ENCODE measurements at regions not wholly inside any gene's neighbourhood (a gene's known extent, or its start where the extent isn't known, plus 50 kb on each side); places are given as distances from the start of the nearest gene placed in this dataset.

- no peak for DNase-seq
- Histone ChIP-seq H3K36me3 (ENCODE audit: insufficient read depth, low read length) (no peaks in the 10 kb centered on the region), H3K27me3 (ENCODE audit: low read length) (no peaks in the 10 kb centered on the region), H3K9me2 (replicated peaks; ENCODE audit: insufficient read depth, low read length) (no peaks in the 10 kb centered on the region), H3K27ac (ENCODE audit: low read length) (no peak overlapping the region), H3K4me1 (ENCODE audit: low read length) (no peaks in the 10 kb centered on the region), H3K9me3 (ENCODE audit: low read length) (peaks cover 32% of the 10 kb centered on the region), H2AFZ (ENCODE audit: low read length) (no peak overlapping the region), H4K20me1 (ENCODE audit: insufficient read depth, low read depth, low read length) (no peaks in the 10 kb centered on the region), H3K4me3 (ENCODE audit: low read length) (no peak overlapping the region), H3K79me2 (ENCODE audit: low read length) (no peaks in the 10 kb centered on the region), H3K9ac (ENCODE audit: low read length) (no peak overlapping the region), H3K4me2 (ENCODE audit: low read depth, low read length, poor library complexity, severe bottlenecking) (no peak overlapping the region)
Measured at GRCh38 chr9:82108474-82108873, 119.9 kb downstream of the SPATA31D1 start.

- Histone ChIP-seq H3K4me1 (ENCODE audit: low read length) (no peaks in the 10 kb centered on the region), H3K36me3 (ENCODE audit: insufficient read depth, low read length) (no peaks in the 10 kb centered on the region), H3K79me2 (ENCODE audit: low read length) (no peaks in the 10 kb centered on the region), H3K9me3 (ENCODE audit: low read length) (peaks cover 30% of the 10 kb centered on the region), H3K4me2 (ENCODE audit: low read depth, low read length, poor library complexity, severe bottlenecking) (no peak overlapping the region), H3K4me3 (ENCODE audit: low read length) (no peak overlapping the region), H3K27me3 (ENCODE audit: low read length) (no peaks in the 10 kb centered on the region), H3K27ac (ENCODE audit: low read length) (no peak overlapping the region), H3K9me2 (replicated peaks; ENCODE audit: insufficient read depth, low read length) (no peaks in the 10 kb centered on the region), H4K20me1 (ENCODE audit: insufficient read depth, low read depth, low read length) (no peaks in the 10 kb centered on the region), H2AFZ (ENCODE audit: low read length) (no peak overlapping the region), H3K9ac (ENCODE audit: low read length) (no peak overlapping the region)
- DNase-seq = no peak
Measured at GRCh38 chr9:82108941-82109340, 120.4 kb downstream of the SPATA31D1 start.

- H3K27me3 ChIP-seq (ENCODE audit: low read length) = no peaks in the 10 kb centered on the region
- no peak overlapping the region for H3K4me3 ChIP-seq (ENCODE audit: low read length)
- H3K36me3 ChIP-seq (ENCODE audit: insufficient read depth, low read length) = no peaks in the 10 kb centered on the region
Measured at GRCh38 chr9:82109626-82110025, 121.1 kb downstream of the SPATA31D1 start.

GRCh38 chr9:82110881-82111280 lies 122.3 kb downstream of the SPATA31D1 start:
- H4K20me1 ChIP-seq (ENCODE audit: insufficient read depth, low read depth, low read length) = no peaks in the 10 kb centered on the region
- no peaks in the 10 kb centered on the region for H3K9me2 ChIP-seq (replicated peaks; ENCODE audit: insufficient read depth, low read length)
- H3K4me2 ChIP-seq (ENCODE audit: low read depth, low read length, poor library complexity, severe bottlenecking) = no peak overlapping the region
- no peak overlapping the region for H3K9ac ChIP-seq (ENCODE audit: low read length)
- H3K79me2 ChIP-seq (ENCODE audit: low read length) = no peaks in the 10 kb centered on the region
- no peak overlapping the region for H3K27ac ChIP-seq (ENCODE audit: low read length)
- no peaks in the 10 kb centered on the region for H3K4me1 ChIP-seq (ENCODE audit: low read length)
- H3K36me3 ChIP-seq (ENCODE audit: insufficient read depth, low read length) = no peaks in the 10 kb centered on the region
- no peak overlapping the region for H2AFZ ChIP-seq (ENCODE audit: low read length)
- H3K27me3 ChIP-seq (ENCODE audit: low read length) = no peaks in the 10 kb centered on the region
- DNase-seq = no peak
- H3K4me3 ChIP-seq (ENCODE audit: low read length) = no peak overlapping the region
- peaks cover 28% of the 10 kb centered on the region for H3K9me3 ChIP-seq (ENCODE audit: low read length)

More at GRCh38 chr9:82109626-82110025, 121.1 kb downstream of the SPATA31D1 start:
- no peak overlapping the region for H3K9ac ChIP-seq (ENCODE audit: low read length)
- DNase-seq = no peak
- no peaks in the 10 kb centered on the region for H3K79me2 ChIP-seq (ENCODE audit: low read length)
- H3K4me2 ChIP-seq (ENCODE audit: low read depth, low read length, poor library complexity, severe bottlenecking) = no peak overlapping the region
- peaks cover 32% of the 10 kb centered on the region for H3K9me3 ChIP-seq (ENCODE audit: low read length)
- no peaks in the 10 kb centered on the region for H3K9me2 ChIP-seq (replicated peaks; ENCODE audit: insufficient read depth, low read length)
- no peaks in the 10 kb centered on the region for H4K20me1 ChIP-seq (ENCODE audit: insufficient read depth, low read depth, low read length)
- no peak overlapping the region for H2AFZ ChIP-seq (ENCODE audit: low read length)
- no peak overlapping the region for H3K27ac ChIP-seq (ENCODE audit: low read length)
- no peaks in the 10 kb centered on the region for H3K4me1 ChIP-seq (ENCODE audit: low read length)

- Histone ChIP-seq H3K27me3 (ENCODE audit: low read length) (no peaks in the 10 kb centered on the region), H3K27ac (ENCODE audit: low read length) (no peak overlapping the region), H3K9me2 (replicated peaks; ENCODE audit: insufficient read depth, low read length) (no peaks in the 10 kb centered on the region), H4K20me1 (ENCODE audit: insufficient read depth, low read depth, low read length) (no peaks in the 10 kb centered on the region), H3K4me2 (ENCODE audit: low read depth, low read length, poor library complexity, severe bottlenecking) (no peak overlapping the region), H3K4me3 (ENCODE audit: low read length) (no peak overlapping the region), H2AFZ (ENCODE audit: low read length) (no peak overlapping the region), H3K9me3 (ENCODE audit: low read length) (peaks cover 33% of the 10 kb centered on the region), H3K36me3 (ENCODE audit: insufficient read depth, low read length) (no peaks in the 10 kb centered on the region), H3K4me1 (ENCODE audit: low read length) (no peaks in the 10 kb centered on the region), H3K9ac (ENCODE audit: low read length) (no peak overlapping the region), H3K79me2 (ENCODE audit: low read length) (no peaks in the 10 kb centered on the region)
- DNase-seq = no peak
Measured at GRCh38 chr9:82115331-82115730, 126.8 kb downstream of the SPATA31D1 start.

GRCh38 chr9:82115900-82116299 lies 127.3 kb downstream of the SPATA31D1 start:
- no peak for DNase-seq
- no peak overlapping the region for H2AFZ ChIP-seq (ENCODE audit: low read length)

GRCh38 chr9:82116556-82116955 lies 128.0 kb downstream of the SPATA31D1 start:
- DNase-seq = no peak
- Histone ChIP-seq H3K4me3 (ENCODE audit: low read length) (no peak overlapping the region), H4K20me1 (ENCODE audit: insufficient read depth, low read depth, low read length) (no peaks in the 10 kb centered on the region), H3K36me3 (ENCODE audit: insufficient read depth, low read length) (no peaks in the 10 kb centered on the region), H3K4me2 (ENCODE audit: low read depth, low read length, poor library complexity, severe bottlenecking) (no peak overlapping the region), H3K9ac (ENCODE audit: low read length) (no peak overlapping the region), H3K9me2 (replicated peaks; ENCODE audit: insufficient read depth, low read length) (no peaks in the 10 kb centered on the region), H2AFZ (ENCODE audit: low read length) (no peak overlapping the region), H3K27me3 (ENCODE audit: low read length) (no peaks in the 10 kb centered on the region), H3K4me1 (ENCODE audit: low read length) (no peaks in the 10 kb centered on the region), H3K9me3 (ENCODE audit: low read length) (peaks cover 30% of the 10 kb centered on the region), H3K27ac (ENCODE audit: low read length) (no peak overlapping the region), H3K79me2 (ENCODE audit: low read length) (no peaks in the 10 kb centered on the region)

More at GRCh38 chr9:82115900-82116299, 127.3 kb downstream of the SPATA31D1 start:
- Histone ChIP-seq H3K4me3 (ENCODE audit: low read length) (no peak overlapping the region), H3K4me1 (ENCODE audit: low read length) (no peaks in the 10 kb centered on the region), H4K20me1 (ENCODE audit: insufficient read depth, low read depth, low read length) (no peaks in the 10 kb centered on the region), H3K27me3 (ENCODE audit: low read length) (no peaks in the 10 kb centered on the region), H3K9me3 (ENCODE audit: low read length) (peaks cover 34% of the 10 kb centered on the region), H3K36me3 (ENCODE audit: insufficient read depth, low read length) (no peaks in the 10 kb centered on the region), H3K4me2 (ENCODE audit: low read depth, low read length, poor library complexity, severe bottlenecking) (no peak overlapping the region), H3K9ac (ENCODE audit: low read length) (no peak overlapping the region), H3K79me2 (ENCODE audit: low read length) (no peaks in the 10 kb centered on the region), H3K27ac (ENCODE audit: low read length) (no peak overlapping the region), H3K9me2 (replicated peaks; ENCODE audit: insufficient read depth, low read length) (no peaks in the 10 kb centered on the region)

GRCh38 chr9:82117026-82117811 lies 128.6 kb downstream of the SPATA31D1 start:
- Histone ChIP-seq H3K4me2 (ENCODE audit: low read depth, low read length, poor library complexity, severe bottlenecking) (no peak overlapping the region), H3K9me3 (ENCODE audit: low read length) (peaks cover 29% of the 10 kb centered on the region), H3K36me3 (ENCODE audit: insufficient read depth, low read length) (no peaks in the 10 kb centered on the region), H3K79me2 (ENCODE audit: low read length) (no peaks in the 10 kb centered on the region), H4K20me1 (ENCODE audit: insufficient read depth, low read depth, low read length) (no peaks in the 10 kb centered on the region), H3K4me1 (ENCODE audit: low read length) (no peaks in the 10 kb centered on the region), H2AFZ (ENCODE audit: low read length) (no peak overlapping the region), H3K9ac (ENCODE audit: low read length) (no peak overlapping the region), H3K9me2 (replicated peaks; ENCODE audit: insufficient read depth, low read length) (no peaks in the 10 kb centered on the region), H3K27me3 (ENCODE audit: low read length) (no peaks in the 10 kb centered on the region), H3K27ac (ENCODE audit: low read length) (no peak overlapping the region), H3K4me3 (ENCODE audit: low read length) (no peak overlapping the region)
- no peak for DNase-seq

Data from Karpas-422 (cell line).